Glomerular visceral epithelial cell (primary cell): ENCODE measurements at regions not wholly inside any gene's neighbourhood (a gene's known extent, or its start where the extent isn't known, plus 50 kb on each side); places are given as distances from the start of the nearest gene placed in this dataset.
A peak's percentile ranks its signal among the peaks of the same experiment; 100 is the strongest.

ENCODE experiments used
- DNase-seq: peaks from one replicate; pipeline ENCODE4 v3.0.0-alpha.2; 2016; ENCODE audit errors: extremely low spot score

DNA sequence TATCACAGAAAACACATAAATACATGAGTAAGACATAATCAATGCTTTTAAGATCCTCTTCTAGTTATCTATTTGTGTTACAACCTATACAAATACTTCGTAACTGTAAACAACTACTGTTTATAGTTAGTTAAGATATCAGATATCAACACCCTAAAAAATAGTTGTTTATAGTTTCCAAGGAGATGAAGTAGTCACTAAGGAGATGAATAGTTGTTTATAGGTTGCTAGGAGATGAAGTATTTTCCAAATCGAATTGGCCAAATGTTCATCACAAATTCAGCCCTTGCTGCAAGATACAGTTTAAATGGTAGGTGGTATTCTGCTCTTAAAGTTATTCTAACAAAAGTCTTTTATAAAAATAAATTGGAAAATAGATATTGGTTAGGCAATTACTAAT is 618.2 kb upstream of the PCDH10 start:
- no peak for DNase-seq

GRCh38 chr4:132540268-132540667 is 608.8 kb upstream of the PCDH10 start:
- DNase-seq, result no peak

DNA sequence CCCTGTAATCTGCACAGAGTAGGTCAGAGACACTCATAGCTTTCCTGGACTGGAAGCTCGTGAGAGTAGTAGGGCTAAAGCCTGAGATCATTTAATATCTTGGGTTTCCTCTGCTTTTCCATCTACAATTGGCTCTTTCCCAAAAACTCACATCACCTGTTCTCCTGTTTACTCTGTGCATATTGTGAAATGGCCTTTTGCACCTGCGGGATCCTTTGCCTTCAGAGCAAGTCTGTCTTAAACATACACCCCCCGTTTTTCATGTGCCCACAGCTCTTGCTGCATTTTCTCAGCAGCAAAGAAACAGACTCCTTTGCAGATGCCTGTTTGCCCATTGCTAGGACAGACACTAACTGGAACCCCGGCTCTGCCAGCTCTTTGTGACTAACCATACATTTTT is 608.3 kb upstream of the PCDH10 start:
- DNase-seq, result no peak

- no peak for DNase-seq
Observed at GRCh38 chr4:132542228-132542627, 606.9 kb upstream of the PCDH10 start.

DNA sequence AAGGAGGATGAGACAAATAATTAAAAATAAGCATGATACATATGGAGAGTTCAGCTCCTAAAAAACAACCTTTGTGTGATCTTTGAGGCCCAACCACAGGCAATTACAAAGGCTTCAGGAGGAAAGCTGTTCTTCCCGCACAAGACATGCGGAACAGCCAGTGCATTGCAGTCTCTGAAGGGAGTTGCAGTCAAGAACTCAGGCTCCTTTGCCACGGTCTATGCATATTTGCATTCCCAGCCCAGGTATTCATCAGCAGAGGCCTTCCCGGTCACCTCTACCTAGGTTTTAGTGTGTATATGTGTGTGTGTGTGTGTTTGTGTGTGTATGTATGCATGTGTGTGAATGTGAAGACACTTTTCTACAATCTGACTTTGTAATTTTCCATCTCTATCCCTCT is 600.6 kb upstream of the PCDH10 start:
- no peak for DNase-seq

DNA sequence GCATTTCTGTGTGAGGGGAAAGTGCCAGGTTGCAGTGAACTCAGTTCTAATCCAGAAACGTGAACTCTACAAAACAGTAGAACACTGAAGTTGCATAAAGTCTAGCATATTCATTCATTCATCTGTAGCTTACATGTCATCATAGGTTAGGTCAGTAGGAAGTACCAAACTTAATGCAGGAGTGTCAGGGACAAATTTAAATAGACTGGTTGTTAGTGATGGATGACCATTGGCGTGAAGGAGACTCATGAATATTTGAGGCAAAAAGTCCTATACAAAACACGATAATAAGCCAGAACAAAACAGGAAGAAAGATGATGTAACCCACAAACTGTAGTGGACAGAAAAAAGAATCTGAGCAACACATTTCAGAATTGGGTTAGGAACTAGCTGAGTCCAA is 592.8 kb upstream of the PCDH10 start:
- no peak for DNase-seq

GRCh38 chr4:132557660-132558059 is 591.4 kb upstream of the PCDH10 start:
- no peak for DNase-seq

- DNase-seq, result no peak
Observed at GRCh38 chr4:132564920-132565319, 584.2 kb upstream of the PCDH10 start.

GRCh38 chr4:132565542-132565941 is 583.6 kb upstream of the PCDH10 start:
- DNase-seq, result no peak

- peak; percentile 6 for DNase-seq
Observed at GRCh38 chr4:132572210-132572609, 576.9 kb upstream of the PCDH10 start.

DNA sequence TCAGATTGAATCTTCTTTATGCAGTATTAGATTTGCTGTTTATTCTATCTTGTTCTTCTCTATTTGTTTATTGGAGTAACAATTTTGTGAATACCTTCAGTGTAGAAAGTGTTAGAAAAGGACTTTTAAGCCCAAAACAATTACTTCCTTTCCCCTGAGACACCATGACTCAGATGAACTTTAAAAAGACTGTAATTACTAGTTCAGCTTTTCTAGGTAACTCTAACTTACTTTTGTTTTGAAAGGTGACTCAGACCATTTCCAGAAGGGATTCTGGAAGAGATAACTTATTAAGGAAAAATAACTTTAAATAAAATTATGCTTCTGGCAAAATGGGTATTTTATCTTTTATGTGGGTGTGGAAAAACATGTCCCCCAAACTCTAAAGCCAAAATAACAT is 561.5 kb upstream of the PCDH10 start:
- DNase-seq, result peak; percentile 7

- no peak for DNase-seq
Observed at GRCh38 chr4:132592340-132592739, 556.8 kb upstream of the PCDH10 start.

GRCh38 chr4:132592850-132593249 is 556.2 kb upstream of the PCDH10 start:
- DNase-seq, result no peak

GRCh38 chr4:132593717-132594400 is 555.2 kb upstream of the PCDH10 start:
- no peak for DNase-seq

DNA sequence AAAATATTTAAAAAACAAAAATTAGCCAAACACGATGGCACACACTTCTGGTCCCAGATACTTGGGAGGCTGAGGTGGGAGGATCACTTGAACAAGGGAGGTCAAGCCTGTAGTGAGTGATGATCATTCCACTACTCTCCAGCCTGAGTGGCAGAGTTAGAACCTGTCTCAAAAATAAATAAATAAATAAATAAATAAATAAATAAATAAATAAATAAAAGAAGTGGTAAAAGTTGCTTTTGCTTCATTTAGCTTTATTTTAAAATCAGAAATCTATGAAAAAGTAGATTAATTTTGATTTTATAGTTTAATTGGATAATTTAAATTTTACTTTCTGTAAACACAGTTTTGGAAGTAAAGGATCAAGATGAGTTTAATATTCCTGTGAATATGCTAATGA is 552.9 kb upstream of the PCDH10 start:
- DNase-seq, result no peak

GRCh38 chr4:132605551-132605950 is 543.5 kb upstream of the PCDH10 start:
- DNase-seq, result no peak

DNA sequence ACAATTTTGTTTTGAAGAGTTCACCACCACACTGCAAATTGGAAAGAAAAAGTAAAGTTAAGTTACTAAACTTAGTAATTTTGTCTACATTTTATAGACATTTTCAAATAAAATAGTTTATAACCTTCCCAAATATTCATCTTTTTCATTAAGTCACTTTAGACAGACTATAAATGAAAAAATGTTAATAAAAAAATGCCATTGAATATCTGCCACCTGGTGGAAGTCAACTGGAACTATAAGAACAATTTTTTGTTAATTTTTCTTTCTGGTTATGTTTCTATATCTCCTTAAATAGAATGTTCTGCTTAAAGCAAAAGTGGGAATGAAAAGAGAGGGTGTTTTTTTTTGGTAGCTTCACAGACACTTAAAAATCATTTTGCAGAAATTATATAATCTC is 534.4 kb upstream of the PCDH10 start:
- DNase-seq, result peak; percentile 3

DNA sequence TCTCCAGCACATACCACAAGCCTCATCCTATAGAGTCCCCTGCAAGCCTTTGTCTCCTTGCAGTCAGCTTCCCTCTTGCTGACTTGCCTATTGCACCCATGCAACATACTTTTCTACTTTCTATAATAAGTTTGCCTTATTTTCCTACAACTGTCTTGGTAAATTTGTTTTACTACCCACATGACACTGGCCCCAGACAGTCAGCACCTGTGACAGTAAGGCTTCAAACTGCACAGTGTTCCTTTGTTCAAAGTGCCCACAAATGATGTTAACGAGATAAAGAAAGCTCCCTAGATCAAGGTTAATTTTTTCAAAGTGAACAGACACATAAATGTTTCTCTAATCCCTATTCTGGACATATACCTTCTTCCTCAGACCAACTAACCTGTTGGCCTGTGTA is 529.1 kb upstream of the PCDH10 start:
- DNase-seq, result no peak

GRCh38 chr4:132642016-132642817 is 506.9 kb upstream of the PCDH10 start:
- DNase-seq, result peak; percentile 65

DNA sequence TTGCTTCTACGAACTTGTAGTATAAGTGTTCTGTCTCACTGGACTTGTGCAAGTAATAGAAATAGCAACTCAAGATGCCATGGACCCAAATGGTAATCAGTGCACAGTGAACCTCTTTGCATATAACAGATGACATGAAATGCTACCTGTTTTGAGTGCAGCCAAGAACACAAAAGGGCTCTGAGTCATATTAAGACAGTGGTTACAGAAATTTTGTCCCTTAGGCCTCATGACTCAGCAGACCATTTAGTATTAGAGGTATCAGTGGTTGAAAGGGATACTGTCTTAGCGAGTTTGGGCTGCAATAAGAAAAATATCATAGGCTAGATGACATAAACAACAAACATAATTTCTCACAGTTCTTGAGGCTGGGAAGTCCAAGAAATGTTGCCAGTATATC is 502.9 kb upstream of the PCDH10 start:
- no peak for DNase-seq

- no peak for DNase-seq
Observed at GRCh38 chr4:132651196-132651595, 497.9 kb upstream of the PCDH10 start.

GRCh38 chr4:132660181-132660580 is 488.9 kb upstream of the PCDH10 start:
- DNase-seq, result no peak

DNA sequence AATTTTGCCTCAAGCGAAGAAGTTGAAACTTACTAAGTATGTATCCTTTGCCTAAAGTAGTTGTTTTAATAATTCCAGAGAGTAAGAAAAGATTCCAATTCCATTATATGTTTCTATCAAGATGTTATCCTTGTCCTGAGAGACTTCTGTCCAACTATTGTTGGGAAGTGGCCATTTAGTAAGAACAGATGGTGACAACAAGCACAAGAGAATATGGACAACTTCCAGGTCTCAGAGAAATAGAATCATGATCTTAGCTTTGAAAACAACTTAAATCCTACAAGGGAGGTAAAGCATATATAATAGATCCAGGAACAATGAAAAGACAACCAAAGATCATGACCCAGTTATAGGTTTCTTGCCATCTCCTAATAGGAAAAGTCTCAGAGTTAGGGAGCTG is 486.6 kb upstream of the PCDH10 start:
- no peak for DNase-seq

DNA sequence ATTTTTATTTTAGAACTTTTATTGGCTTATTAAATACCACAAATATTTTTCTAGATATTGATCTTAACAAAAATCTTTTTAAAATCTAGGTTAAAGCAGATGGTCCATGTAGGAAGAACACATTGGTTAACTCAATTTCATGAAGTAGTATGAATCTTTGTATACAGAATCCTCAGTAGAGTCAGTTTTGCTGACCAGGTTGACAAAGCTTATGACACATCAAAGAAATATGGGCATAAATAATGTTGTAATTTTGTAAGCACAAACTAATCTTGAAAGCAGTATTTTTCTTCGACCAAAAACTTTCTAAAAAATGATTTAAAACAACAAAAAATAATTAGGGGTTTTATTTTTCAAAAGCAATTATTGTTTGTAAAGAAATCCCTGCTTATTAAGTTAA is 479.3 kb upstream of the PCDH10 start:
- DNase-seq, result no peak
